ENCODE measurements at regions not wholly inside any gene's neighbourhood (a gene's known extent, or its start where the extent isn't known, plus 50 kb on each side); places are given as distances from the start of the nearest gene placed in this dataset.
A peak's percentile ranks its signal among the peaks of the same experiment; 100 is the strongest.

- Histone ChIP-seq H3K36me3 (ENCODE audit: insufficient read depth, low read length) (no peaks in the 10 kb centered on the region), H3K4me1 (ENCODE audit: insufficient read depth, low read length) (no peaks in the 10 kb centered on the region), H3K4me2 (ENCODE audit: insufficient read depth, low read length) (no peak overlapping the region), H3K79me2 (ENCODE audit: insufficient read depth, low read length) (no peaks in the 10 kb centered on the region), H2AFZ (ENCODE audit: low read length) (no peak overlapping the region), H3K27ac (ENCODE audit: low read depth, low read length) (no peak overlapping the region), H3K9me3 (ENCODE audit: low read depth, low read length) (no peaks in the 10 kb centered on the region), H3K4me3 (ENCODE audit: insufficient read depth, low read length) (no peak overlapping the region), H4K20me1 (ENCODE audit: insufficient read depth, low read length) (no peaks in the 10 kb centered on the region), H3K27me3 (ENCODE audit: insufficient read depth, low read length) (no peaks in the 10 kb centered on the region)
- TF ChIP-seq, protein P1, sequence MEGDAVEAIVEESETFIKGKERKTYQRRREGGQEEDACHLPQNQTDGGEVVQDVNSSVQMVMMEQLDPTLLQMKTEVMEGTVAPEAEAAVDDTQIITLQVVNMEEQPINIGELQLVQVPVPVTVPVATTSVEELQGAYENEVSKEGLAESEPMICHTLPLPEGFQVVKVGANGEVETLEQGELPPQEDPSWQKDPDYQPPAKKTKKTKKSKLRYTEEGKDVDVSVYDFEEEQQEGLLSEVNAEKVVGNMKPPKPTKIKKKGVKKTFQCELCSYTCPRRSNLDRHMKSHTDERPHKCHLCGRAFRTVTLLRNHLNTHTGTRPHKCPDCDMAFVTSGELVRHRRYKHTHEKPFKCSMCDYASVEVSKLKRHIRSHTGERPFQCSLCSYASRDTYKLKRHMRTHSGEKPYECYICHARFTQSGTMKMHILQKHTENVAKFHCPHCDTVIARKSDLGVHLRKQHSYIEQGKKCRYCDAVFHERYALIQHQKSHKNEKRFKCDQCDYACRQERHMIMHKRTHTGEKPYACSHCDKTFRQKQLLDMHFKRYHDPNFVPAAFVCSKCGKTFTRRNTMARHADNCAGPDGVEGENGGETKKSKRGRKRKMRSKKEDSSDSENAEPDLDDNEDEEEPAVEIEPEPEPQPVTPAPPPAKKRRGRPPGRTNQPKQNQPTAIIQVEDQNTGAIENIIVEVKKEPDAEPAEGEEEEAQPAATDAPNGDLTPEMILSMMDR (IDR thresholded peaks at IDR 0.05; ENCODE audit: extremely low read depth, low read depth, low read length) = no peak
- no peak for DNase-seq (ENCODE audit: insufficient read length, low spot score, missing footprints)
Observed at GRCh38 chr1:222097588-222097987, 355.7 kb upstream of the DUSP10 start.

DNA sequence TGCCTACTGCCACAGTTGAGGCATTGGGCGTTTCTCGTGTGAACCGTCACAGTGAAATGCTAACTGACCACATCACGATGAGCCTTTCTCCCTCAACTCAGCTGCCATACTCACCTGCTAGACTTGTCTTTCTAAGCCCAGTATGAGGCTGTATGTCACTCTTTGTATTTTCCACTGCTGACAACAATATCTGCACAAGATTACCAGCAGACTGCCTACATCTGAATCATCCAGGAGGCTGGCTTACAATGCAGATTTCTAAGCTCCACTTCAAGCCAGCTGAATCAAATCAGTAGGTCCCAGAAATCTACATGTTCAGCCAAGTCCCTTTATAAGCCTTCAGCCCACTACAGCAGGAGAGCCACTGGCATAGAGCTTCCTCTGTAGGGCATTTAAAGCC is 355.0 kb upstream of the DUSP10 start:
- DNase-seq (ENCODE audit: insufficient read length, low spot score, missing footprints) = no peak

DNA sequence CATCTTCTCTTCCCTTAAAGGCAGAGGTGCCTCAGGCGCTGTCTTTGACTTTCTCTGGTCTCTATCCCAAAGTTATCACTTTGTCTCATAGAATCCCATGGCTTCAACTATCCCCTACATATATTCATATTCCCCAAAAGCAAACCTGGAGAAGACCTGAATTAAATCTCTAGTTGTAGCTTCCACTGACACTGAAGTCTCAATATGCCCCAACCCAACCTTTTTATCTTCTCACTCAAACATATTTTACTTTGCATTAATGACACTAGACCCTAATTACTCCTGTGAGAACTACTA is 354.5 kb upstream of the DUSP10 start:
- no peak overlapping the region for H3K27ac ChIP-seq (ENCODE audit: low read depth, low read length)
- TF ChIP-seq, protein P1 (IDR thresholded peaks at IDR 0.05; ENCODE audit: extremely low read depth, low read depth, low read length) = no peak
- no peaks in the 10 kb centered on the region for H3K36me3 ChIP-seq (ENCODE audit: insufficient read depth, low read length)
- H3K79me2 ChIP-seq (ENCODE audit: insufficient read depth, low read length) = no peaks in the 10 kb centered on the region
- no peak for DNase-seq (ENCODE audit: insufficient read length, low spot score, missing footprints)
- H3K4me2 ChIP-seq (ENCODE audit: insufficient read depth, low read length) = no peak overlapping the region
- H3K27me3 ChIP-seq (ENCODE audit: insufficient read depth, low read length) = no peaks in the 10 kb centered on the region
- H4K20me1 ChIP-seq (ENCODE audit: insufficient read depth, low read length) = no peaks in the 10 kb centered on the region
- no peak overlapping the region for H3K4me3 ChIP-seq (ENCODE audit: insufficient read depth, low read length)
- no peak overlapping the region for H2AFZ ChIP-seq (ENCODE audit: low read length)
- H3K9me3 ChIP-seq (ENCODE audit: low read depth, low read length) = no peaks in the 10 kb centered on the region
- no peaks in the 10 kb centered on the region for H3K4me1 ChIP-seq (ENCODE audit: insufficient read depth, low read length)

More for the DNA sequence above, 355.0 kb upstream of the DUSP10 start:
- H3K4me1 ChIP-seq (ENCODE audit: insufficient read depth, low read length) = no peaks in the 10 kb centered on the region
- H3K79me2 ChIP-seq (ENCODE audit: insufficient read depth, low read length) = no peaks in the 10 kb centered on the region
- no peak overlapping the region for H3K27ac ChIP-seq (ENCODE audit: low read depth, low read length)
- H3K9me3 ChIP-seq (ENCODE audit: low read depth, low read length) = no peaks in the 10 kb centered on the region
- H3K4me3 ChIP-seq (ENCODE audit: insufficient read depth, low read length) = no peak overlapping the region
- H3K36me3 ChIP-seq (ENCODE audit: insufficient read depth, low read length) = no peaks in the 10 kb centered on the region
- H3K4me2 ChIP-seq (ENCODE audit: insufficient read depth, low read length) = no peak overlapping the region
- H3K27me3 ChIP-seq (ENCODE audit: insufficient read depth, low read length) = no peaks in the 10 kb centered on the region
- no peaks in the 10 kb centered on the region for H4K20me1 ChIP-seq (ENCODE audit: insufficient read depth, low read length)
- H2AFZ ChIP-seq (ENCODE audit: low read length) = no peak overlapping the region
- TF ChIP-seq, protein P1 (IDR thresholded peaks at IDR 0.05; ENCODE audit: extremely low read depth, low read depth, low read length) = no peak

- H3K9me3 ChIP-seq (ENCODE audit: low read depth, low read length) = no peaks in the 10 kb centered on the region
- H3K4me1 ChIP-seq (ENCODE audit: insufficient read depth, low read length) = no peaks in the 10 kb centered on the region
- no peaks in the 10 kb centered on the region for H3K27me3 ChIP-seq (ENCODE audit: insufficient read depth, low read length)
- H3K27ac ChIP-seq (ENCODE audit: low read depth, low read length) = no peak overlapping the region
- H3K4me3 ChIP-seq (ENCODE audit: insufficient read depth, low read length) = no peak overlapping the region
- H3K4me2 ChIP-seq (ENCODE audit: insufficient read depth, low read length) = no peak overlapping the region
- no peaks in the 10 kb centered on the region for H3K36me3 ChIP-seq (ENCODE audit: insufficient read depth, low read length)
- no peaks in the 10 kb centered on the region for H4K20me1 ChIP-seq (ENCODE audit: insufficient read depth, low read length)
- no peak overlapping the region for H2AFZ ChIP-seq (ENCODE audit: low read length)
- TF ChIP-seq, protein P1 (IDR thresholded peaks at IDR 0.05; ENCODE audit: extremely low read depth, low read depth, low read length) = peak; percentile 78
- no peaks in the 10 kb centered on the region for H3K79me2 ChIP-seq (ENCODE audit: insufficient read depth, low read length)
- no peak for DNase-seq (ENCODE audit: insufficient read length, low spot score, missing footprints)
Observed at GRCh38 chr1:222095606-222096475, 354.0 kb upstream of the DUSP10 start.
